GM19397 (cell line): ENCODE measurements at regions not wholly inside any gene's neighbourhood (a gene's known extent, or its start where the extent isn't known, plus 50 kb on each side); places are given as distances from the start of the nearest gene placed in this dataset.

Experiments used
- ATAC-seq: cut with Tn5 transposase; IDR thresholded peaks from one replicate; pipeline ENCODE4 v1.9.1; 2021; ENCODE audit warnings: mild to moderate bottlenecking, moderate library complexity; ENCODE audit not compliant: unreplicated experiment

DNA sequence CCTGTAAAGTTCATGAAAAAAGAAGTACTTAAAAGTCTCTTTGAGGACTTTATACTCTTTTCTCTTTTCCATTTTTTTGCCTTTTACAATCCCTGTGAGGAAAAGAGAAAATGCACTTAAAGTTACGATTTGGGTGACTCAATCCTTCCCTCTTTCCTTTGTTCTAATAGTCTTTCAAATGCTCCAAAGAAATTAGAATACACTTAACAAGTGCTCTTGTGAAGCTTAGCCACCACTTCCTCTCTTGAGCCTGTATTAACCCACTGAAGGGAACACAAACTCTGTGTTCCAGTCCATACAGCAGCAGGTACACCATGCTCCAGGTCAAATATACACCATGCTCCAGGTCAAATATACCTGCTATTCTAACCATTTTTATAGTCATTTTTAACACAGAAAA lies 581.1 kb upstream of the MGAT4C start:
- no peak for ATAC-seq

DNA sequence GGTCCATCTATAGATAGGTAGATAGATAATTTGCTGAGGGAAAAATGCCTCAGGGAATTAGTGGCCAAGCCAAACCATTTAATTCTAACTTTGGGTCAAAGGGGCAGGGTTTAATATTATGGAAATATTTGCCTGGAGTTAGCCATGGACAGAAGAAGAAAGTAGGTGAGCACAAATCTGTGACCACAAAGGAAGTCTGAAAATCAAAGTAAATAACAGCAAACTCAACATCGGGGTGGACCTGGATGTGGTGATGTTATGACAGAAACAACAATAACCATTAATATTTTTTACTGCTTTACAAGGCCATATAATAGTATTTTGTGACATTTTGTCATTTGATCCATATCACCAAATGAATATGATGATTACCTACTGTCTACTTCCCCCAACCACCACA lies 578.0 kb upstream of the MGAT4C start:
- ATAC-seq: no peak

DNA sequence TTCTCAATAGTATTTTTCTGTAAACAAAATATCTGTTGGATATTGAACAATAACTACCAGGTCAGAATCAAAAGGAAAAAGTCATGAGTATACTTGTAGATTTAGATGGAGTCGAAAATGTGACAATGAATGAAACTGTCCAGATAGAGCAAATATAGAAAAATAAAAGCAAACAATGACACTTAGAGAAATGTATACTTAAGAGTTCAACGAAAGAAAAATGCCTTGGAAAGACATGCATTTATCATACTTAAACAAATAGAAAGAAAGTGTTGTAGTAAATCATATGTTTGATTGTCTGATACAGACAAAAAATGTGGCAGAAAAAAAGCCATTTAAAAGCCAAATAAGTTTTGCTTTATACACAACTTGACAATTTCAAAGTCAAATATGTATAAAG lies 571.2 kb upstream of the MGAT4C start:
- ATAC-seq: no peak

DNA sequence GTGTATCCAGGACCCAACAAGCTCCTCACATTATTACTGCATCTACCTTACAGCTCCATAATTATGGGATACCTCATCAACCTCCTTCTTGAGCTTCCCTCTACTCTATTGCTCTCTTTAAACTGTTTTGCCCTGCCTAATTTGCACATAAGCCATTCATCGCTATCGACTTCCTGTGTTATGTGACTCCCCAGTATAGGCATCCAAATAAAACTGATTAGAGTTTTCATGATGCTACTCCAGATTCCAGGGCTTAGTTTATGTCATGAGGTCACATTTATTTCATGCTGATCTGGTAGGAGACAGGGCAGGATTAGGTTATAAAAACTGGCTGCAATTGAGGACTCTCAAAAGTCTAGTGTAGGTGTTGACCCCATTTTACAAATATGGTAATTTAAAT lies 569.9 kb upstream of the MGAT4C start:
- ATAC-seq: no peak

DNA sequence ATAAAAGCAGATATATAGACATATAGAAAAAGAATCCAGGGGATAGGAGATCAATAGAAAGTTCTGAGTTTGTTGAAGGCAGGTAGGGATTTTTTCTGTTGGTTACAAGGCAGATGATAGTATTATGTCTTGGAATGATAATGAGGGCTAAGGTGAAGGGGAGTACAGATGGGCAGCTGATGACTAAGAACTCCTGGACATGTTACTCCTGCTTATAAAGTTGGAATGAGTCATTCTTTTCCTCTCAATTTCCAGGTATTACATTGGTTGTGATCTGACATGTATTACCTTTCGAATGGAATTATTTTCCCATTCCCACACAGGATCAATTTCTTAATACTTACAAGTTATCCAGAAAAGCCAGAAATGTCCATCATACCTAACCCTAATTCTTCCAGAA lies 545.2 kb upstream of the MGAT4C start:
- ATAC-seq: no peak

DNA sequence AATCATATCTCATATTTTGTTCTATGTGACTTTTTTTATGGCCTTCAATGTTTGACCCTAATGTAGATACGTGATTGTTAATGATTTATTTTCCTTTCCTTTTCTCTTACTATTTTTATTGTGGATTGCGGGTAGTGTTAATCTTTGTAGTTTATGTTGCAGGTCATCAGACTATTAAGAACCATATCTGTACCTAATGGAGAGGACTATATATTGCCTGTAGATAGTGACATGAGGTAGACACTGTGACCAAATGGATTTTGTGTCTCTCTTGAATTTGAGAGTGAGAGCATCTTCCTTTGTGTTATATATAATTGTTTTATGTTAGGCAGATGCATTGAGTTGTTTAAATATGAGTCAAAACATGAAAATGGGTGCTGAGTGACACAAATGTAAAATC lies 543.4 kb upstream of the MGAT4C start:
- no peak for ATAC-seq

DNA sequence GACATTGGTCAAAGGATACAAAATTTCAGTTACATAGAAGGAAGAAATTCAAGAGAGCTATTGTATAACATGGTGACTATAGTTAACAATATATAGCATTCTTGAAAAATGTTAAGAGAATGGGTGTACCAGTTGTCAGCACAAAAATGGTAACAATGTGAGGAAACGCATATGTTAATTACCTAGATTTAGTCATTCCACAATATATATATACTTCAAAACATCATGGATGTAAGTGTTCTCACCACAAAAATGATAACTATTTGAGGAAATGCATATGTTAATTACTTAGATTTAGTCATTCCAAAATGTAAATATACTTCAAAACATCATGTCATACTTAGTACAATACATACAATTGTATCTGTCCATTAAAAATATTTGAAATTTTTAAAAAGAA lies 540.4 kb upstream of the MGAT4C start:
- ATAC-seq: no peak

DNA sequence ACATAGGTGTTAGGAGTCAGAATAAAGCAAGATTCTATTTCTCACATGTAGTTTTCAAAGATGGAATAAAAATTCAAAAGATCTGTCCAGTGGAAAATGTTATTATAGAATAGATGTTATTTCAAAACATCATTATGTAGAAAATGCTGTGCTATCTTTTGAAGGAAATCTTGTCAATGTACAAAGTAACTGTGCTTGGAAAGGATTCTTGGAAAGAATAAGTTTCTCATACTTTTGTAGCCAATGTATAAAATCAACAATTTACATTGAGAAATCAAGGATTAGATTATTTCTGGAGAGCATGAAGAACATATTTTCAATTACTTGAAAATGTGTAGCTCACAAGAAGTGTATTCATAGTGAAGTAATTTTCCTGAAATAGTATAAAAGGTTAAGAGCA lies 532.5 kb upstream of the MGAT4C start:
- no peak for ATAC-seq

DNA sequence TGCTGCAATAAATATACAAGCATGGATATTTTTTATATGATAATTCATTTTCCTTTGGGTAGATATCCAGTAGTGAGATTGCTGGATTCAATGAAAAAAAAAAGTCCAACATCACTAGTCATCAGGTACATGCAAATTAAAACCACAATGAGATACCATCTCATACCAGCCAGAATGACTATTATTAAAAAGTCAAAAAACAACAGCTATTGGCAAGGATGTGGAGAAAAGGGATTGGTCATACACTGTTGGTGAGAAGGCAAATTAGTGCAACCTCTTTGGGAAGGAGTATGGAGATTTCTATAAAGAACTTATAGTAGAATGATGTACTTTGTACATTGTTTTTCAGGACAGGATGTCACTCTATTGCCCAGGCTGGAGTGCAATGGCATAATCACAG lies 531.2 kb upstream of the MGAT4C start:
- no peak for ATAC-seq

DNA sequence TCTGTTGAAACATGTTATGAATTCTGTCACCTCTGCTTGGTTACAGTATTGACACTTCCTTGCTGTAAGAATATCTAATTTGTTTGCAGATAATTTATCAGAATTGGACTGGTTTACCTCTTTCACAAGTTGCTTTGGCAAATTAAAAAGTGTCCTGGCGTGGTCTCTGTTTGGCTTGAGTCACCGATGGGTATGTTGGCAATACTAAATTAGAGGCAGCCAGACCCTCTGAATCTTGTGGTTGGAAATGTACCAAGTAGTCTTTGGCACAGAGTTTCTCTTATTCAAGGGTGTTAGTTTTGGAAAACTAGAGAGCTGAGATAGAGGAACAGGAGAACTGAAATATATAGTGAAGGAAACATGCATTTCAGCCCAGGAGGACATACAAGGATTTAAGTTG lies 521.1 kb upstream of the MGAT4C start:
- no peak for ATAC-seq

DNA sequence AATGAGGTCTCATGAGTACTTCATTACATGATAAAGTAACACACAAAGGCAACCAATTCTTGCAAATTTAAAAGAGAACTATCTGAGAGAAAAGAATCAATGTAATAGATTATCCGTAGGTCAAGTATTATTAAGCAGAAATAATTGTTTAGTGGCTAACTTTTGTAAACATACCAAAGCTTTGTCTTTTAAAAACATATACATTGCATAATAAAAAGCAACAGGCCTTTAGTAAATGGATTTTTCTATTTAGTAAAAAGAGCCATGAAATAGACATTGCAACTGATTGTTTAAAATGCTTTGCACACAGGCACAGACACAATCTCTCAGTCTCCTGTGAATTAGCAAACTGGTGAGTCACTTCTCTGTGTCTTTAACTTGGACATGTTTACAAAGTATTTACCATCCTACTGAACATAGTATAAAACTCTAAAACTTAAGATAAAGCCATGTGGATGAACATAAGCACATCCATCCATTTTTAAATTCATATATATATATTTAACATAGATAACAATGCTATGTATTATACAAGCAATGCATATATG lies 518.7 kb upstream of the MGAT4C start:
- ATAC-seq: no peak

DNA sequence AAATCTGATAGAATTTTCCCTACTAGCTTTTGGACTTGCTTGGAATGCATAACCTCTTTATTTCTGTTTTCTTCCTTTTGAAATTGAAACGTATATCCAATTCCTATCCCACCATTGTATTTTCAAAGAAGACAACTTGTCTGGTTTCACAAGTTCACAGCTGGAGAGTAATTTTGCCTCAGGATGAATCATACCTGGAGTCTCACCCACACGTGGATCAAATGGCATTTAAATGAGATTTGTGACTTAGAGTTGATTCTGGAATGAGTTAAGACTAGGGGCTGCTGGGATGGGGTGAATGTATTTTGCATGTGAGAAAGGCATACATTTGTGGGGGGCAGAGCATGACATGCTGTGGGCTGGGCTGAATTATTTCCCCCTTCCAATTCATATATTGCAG lies 516.5 kb upstream of the MGAT4C start:
- no peak for ATAC-seq

DNA sequence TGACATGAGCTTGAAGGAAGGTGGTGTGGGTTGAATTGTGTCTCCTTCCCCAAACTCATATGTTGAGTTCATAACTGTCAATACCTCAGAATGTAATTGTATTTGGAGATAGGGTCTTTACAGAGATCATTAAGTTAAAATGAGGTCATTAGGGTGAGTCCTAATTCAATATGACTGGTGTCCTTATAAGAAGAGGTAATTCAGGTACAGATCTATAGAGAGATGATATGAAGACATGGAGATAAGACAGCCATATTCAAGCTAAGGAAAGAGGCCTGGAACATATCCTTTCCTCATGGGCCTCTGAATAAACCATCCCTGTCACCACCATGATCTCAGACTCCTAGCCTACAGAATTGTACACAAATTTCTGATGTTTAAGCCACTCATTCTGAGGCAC lies 514.7 kb upstream of the MGAT4C start:
- no peak for ATAC-seq

DNA sequence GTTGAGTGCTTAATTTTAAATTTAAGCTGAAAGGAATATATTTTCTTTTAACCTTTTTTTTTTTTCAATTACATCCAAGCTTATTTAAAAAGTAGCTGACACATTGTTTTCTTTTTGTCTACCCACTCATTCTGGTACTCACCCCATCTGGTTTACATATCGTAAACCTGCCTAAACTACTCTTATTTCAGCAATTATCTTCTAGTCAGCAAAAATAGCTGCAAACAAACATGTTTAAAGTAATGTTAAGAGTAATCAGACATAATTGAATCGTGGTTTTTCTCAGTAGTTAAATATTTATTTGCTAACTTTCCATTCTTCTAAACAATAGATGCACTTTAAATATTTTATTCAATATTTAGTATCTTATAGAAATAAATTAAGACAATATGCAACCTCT lies 492.7 kb upstream of the MGAT4C start:
- ATAC-seq: no peak

DNA sequence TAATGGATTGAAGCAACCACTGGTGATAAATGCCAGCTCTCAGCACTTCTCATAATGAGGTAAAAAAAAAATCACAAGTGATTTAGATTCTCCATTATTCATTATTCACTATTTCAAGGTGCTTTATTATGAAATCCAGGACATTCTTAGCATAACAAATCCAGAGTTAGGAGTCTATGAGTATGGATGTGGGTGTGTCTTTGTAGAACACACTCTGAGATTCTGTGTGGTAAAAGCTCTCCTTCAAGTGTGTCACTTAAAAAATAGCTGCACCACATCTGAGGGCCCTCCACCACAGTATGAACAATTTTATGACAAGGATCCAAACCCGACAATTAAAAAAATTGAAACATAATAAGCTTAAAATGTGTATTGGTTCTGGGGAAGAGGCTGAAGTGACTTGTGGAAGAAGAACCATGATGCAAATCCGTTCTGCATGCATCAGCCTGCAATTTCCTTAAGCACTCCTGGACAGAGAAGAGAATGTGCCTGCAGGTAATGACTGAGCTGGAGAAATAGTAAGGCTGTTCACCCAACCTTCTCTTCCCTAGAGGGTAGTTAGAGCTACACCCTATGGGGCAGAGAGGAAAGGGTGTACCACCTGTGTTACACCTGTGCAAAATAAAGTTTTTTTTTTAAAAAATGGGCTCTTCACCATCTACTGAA lies 488.5 kb upstream of the MGAT4C start:
- ATAC-seq: no peak

DNA sequence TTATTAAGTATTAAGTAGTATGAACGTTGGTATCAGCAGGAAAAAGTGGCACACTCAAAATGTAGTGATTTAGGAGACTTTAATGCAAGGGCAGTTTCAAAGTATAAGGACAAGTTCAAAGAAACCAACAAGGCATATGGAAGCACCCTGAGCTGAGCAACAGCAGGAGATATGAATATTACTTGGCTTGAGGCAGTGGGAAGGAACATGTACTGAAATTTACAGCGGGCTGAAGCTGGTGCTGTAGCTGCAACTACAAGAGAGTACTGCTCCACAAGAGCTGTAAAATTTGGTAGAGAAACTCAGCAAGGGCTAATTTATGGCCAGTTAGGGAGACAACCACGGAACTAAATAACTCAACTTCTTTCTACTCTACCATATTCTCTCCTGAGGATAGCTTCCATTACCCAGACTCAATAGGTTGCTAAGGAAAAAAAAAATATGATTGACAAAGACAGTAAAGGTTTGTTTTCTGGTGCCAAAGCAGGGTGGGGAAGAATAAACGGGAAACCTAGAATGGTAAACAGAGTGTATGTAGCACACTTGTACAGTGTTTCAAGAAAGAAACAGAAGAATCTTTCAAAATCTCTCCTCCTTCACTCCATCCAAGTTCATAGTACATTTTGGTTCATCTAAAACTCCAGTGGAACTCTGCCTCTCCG lies 487.8 kb upstream of the MGAT4C start:
- ATAC-seq: no peak

DNA sequence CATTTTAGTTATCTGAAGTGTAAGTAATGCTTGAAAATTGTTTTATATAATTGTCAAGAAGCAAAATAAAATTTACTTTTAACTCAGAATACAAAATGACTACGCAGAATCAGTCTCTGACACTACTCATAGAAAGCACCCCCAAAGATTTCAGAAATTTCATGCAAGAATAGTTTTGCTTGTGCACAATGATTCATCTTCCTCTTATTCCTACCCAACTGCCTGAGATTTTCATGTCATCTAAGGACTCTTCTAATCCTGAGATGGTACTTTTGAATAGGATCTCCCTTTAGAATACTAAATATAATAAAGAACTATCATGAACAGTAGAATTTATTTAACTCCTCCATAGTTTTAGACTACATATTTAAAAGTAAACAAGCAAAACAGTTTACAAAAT lies 485.3 kb upstream of the MGAT4C start:
- no peak for ATAC-seq

DNA sequence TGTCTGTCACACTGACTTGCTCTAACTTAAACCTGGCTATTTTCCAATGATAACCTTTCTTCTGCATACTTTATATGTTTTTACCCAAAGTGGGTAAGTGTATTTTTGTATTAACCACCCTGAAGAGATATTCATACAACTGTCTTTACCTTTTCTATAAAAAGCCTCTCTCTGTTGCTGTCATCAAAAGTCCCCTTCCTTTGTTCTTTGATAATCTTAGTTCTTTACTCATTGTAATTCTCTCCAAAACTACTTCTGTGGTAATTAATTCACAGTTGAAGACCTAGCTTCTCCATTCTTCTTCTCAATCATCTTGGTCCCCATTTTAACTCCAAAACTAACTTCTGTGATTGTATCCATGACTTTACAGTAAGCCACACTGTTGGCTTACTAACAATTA lies 479.7 kb upstream of the MGAT4C start:
- ATAC-seq: no peak

DNA sequence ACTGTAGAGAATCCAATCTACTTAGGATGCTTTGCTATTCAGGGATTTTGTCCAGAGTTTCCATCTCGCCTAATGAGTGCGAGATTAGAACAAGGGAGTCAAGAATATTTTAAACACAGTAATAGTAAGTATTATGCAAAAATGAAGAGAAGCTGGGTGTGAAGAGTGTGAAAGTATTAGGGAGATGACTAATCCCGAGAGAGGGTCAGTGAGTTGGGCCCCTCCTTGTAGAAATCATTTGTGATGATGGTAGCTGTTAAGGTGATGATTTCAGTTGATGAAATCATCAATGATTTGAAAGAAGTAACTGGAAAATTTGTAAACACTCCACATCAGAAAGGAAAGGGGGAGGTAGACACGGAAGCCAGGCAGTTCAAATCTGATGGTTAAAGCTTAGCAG lies 478.9 kb upstream of the MGAT4C start:
- ATAC-seq: no peak

DNA sequence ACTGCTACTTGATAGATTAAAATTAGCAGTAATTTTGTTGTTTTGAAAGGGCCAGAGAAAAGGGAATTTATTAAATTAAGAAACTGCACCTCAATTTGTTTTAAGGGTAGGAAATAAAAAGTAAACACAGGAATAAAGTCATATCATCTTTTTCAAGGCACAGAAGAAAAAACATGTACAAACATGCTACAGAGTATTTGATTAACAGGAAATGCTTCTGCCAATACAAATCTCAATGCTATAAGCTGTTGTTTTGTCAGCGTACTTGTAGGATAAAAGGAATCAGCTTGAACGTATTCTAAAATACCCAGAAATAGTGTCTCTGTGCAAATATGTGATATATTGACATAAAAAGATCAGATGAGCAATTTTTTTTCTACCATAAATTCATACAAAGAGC lies 474.0 kb upstream of the MGAT4C start:
- no peak for ATAC-seq

DNA sequence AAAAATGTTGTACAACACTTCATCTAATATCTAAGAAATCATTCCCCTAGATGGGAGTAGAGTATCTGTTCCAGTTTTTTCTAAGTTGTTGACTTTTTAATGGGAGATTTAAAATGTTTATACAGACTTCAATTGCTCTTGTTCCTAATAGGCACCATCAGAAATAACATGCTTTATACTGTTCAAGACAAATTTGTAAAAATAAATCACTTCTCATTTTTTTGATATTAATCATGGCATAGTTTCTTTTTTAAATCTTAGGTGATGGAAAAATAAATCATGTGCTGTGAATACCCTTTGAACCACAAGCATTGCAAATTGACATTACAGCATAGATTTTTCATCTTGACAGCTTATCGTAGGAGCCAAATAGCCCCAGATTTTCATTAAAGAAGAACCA lies 473.5 kb upstream of the MGAT4C start:
- no peak for ATAC-seq

DNA sequence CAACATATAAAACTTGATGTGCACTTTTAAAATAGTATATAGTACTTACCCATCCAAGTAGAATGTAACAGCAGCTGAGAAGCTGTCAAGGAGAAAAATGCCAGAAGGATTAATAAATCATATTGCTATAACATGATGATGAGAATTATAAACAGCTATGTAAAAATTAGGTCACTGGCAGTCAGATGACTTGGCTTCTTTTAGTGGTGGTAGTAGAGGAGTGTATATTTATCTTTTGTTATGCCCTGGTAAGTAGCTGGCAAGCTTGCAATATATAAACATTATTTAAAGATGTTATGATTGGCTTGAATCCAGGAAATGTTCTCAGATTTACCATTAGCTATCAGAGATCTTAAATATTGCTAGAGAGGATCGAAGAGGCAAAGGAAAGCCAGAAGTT lies 471.0 kb upstream of the MGAT4C start:
- no peak for ATAC-seq

DNA sequence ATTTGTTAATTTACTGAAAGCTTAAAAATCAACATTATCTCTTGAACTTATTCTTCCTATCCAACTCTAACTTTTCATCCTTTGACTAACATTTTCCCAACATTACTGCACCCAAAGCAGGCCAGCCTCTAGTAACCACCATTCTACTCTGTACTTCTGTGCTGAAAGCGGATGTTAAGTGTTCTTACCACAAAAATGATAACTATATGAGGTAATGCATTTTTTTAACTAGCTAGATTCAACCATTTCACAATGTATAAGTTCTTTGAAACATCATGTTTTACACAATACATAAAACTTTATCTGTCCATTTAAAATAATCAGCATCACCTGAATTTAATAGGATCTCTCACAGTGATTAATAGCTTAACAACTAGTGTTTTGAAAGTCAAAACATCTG lies 468.5 kb upstream of the MGAT4C start:
- no peak for ATAC-seq
